ENCODE measurements at regions not wholly inside any gene's neighbourhood (a gene's known extent, or its start where the extent isn't known, plus 50 kb on each side); places are given as distances from the start of the nearest gene placed in this dataset.

GRCh38 chr6:104401926-104402325 is 457.8 kb downstream of the HACE1 start:
- TF ChIP-seq EP300 (IDR thresholded peaks at IDR 0.05) (no peak), CTCF (IDR thresholded peaks at IDR 0.05) (no peak), POLR2A (IDR thresholded peaks at IDR 0.05) (no peak), POLR2AphosphoS5 (IDR thresholded peaks at IDR 0.05) (no peak)
